ENCODE measurements at regions not wholly inside any gene's neighbourhood (a gene's known extent, or its start where the extent isn't known, plus 50 kb on each side); places are given as distances from the start of the nearest gene placed in this dataset.
A peak's percentile ranks its signal among the peaks of the same experiment; 100 is the strongest.

DNA sequence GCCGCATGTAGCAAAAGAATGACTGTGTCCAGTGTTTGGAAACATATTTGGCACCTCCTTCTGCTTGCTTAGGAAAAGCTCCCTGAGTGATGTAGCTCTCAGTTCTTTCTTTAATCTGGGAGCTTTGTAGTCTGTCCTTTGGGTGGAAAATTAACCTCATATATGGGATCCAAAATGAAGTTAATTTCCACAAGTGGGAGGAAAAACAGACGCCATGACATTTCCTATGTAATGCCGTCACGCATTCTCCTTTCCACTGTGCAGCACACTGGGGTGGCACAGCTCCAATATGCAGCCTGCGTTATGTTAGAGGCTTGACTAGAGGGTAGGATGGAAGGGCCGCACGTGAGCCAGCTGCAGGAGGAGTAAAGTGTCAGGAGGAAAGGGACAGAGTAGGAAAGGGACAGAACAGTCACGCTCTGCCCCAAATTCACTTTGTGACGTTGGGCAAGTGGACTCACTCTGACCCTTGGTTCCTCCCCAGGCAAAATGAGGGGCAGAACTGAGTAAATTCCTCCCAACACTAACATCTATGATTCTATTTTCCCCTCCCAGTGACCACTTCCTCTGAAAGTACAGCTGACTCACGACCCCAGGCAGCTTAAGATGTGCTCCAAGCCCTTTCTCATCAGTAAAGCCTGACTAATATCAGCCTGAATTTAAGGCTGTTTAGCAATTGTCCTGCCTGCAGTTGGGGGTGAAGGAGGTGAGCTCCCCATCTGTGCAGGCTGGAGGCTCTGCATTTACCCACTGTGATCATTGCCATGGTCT, 176.5 kb upstream of the PFN2 start:
- Mint-ChIP-seq H3K4me1 (no peaks in the 10 kb centered on the region), H3K27me3 (peaks cover 15% of the 10 kb centered on the region), H3K9me3 (no peaks in the 10 kb centered on the region), H3K27ac (no peak overlapping the region), H3K36me3 (no peaks in the 10 kb centered on the region), H3K4me3 (no peak overlapping the region)
- ATAC-seq: peak; percentile 47

DNA sequence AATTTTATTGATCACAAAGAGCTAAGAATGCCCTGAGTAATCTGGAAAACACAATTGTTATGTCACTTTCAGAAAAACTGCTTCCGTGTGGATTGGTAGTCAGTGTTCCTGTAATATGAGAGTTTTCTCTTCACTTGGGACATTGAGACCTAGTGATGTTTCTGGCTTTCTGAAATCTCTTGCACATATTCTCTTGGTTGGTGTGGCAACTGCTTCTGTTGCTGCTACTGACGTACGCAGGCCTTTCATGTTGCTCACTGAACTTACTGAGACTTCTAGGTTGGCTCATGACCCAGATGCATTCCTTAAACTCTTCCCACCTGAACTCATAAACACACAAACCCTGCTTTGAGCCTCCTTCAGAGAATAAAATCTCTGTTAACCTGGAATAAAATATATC, 175.0 kb upstream of the PFN2 start:
- Mint-ChIP-seq H3K36me3 (no peaks in the 10 kb centered on the region), H3K9me3 (no peaks in the 10 kb centered on the region), H3K4me3 (no peak overlapping the region), H3K27ac (no peak overlapping the region), H3K27me3 (peaks cover under 1% of the 10 kb centered on the region), H3K4me1 (no peaks in the 10 kb centered on the region)
- ATAC-seq: no peak

DNA sequence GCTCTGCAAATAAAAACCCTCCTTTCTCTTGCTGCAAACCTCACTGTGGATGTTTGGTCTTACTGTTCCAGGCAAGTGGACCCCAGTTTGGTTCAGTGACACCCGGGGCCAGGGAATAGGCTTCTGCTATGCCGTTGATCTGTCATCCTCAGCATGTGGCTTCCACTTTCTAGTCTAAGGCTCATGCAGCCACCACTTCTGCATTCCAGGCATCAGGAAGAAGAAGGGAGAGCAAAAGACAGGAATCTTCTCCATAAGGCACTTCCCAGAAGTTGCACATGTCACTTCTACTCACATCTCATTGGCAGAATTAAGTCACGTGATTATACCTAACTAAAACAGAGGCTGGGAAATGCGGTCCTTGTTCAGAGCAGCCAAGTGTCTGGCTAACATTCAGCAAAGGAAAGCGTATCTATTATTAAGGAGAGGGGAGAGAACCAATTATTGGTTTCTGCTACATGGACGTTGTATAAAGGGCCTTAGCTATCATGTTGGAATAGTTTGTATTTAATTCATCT, 173.6 kb upstream of the PFN2 start:
- Mint-ChIP-seq H3K4me1 (no peaks in the 10 kb centered on the region), H3K36me3 (no peaks in the 10 kb centered on the region), H3K27me3 (no peaks in the 10 kb centered on the region), H3K27ac (no peak overlapping the region), H3K4me3 (no peak overlapping the region), H3K9me3 (no peaks in the 10 kb centered on the region)
- ATAC-seq: no peak

DNA sequence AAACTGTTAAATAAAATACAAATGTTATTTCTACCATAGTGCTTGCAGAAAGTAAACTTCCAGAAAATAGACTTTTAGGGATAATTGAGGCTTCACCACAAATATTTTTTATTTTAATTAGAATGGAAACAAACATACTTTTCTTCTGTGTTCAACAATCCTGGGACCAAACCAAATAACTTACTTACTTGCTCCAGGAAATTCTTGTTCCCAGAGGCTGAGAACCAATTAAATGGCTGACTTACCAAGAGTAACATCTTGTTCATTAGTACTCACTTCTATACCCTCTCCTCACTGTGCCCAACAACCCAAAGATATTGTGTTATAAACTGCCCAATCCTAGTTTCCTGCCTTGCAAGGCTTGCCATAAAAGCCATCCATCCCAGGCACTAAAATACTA, 172.2 kb upstream of the PFN2 start:
- Mint-ChIP-seq H3K36me3 (no peaks in the 10 kb centered on the region), H3K9me3 (no peaks in the 10 kb centered on the region), H3K4me3 (no peak overlapping the region), H3K27ac (no peak overlapping the region), H3K4me1 (no peaks in the 10 kb centered on the region), H3K27me3 (no peaks in the 10 kb centered on the region)
- ATAC-seq: no peak

DNA sequence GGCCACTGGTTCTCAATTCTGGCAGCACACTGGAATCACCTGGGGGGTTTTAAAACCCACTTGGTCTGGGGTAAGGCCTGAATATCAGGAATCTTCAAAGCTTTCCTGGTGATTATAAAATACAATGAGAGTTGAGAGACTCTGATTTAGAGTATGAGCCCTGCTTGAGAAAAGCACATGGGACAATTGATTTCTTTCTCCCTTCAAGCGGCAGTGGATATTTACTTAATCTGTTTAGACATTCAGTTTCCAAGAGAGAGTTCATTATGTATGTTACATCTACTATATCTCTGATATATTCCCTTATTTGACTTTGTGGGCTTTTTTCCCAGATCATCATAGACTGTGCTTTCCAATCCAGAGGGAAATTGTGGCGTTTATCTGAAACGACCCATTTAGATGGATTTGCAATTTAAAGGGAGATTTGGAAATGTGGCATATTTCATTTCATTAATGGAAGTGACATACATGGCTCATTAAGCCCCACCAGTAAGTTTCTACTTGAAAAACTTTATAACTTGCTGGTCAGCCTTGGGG, 171.2 kb upstream of the PFN2 start:
- Mint-ChIP-seq H3K27me3 (peaks cover 5% of the 10 kb centered on the region), H3K27ac (no peak overlapping the region), H3K4me1 (no peaks in the 10 kb centered on the region), H3K9me3 (no peaks in the 10 kb centered on the region), H3K36me3 (no peaks in the 10 kb centered on the region), H3K4me3 (no peak overlapping the region)
- no peak for ATAC-seq

DNA sequence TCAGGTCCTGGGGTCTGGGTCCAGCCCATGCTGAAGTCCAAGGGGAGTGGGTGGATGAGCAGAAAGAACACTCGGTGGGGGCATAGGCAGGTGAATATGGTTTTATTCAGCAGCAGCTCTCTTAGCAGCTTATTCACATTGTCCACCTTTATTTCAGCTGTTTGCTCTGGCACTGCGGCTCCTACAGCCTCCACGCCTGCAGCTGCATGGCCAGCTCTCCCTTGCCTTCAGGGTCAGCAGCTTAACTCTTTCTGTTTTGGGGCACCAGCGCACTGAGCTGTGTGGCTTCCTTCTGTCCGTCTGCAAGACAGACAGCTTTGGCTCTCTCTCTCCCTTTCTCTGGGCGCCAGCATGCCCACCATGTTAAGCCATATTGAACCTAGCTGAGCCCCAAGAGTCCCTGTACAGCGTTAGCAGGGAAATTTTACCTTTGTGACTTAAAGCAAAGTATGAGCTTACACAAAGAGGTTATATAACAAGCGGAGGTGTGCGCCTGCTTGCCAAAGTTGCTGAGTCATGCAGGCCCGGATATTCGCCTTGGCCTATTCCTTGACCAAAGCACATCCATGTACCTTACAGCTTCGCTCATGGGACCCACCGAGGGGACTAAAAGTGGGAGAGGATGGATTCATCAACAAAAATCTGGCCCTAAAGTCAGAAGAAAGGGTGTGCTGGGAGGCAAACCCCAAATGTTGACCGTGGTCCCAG, 170.1 kb upstream of the PFN2 start:
- no peak overlapping the region for H3K27ac Mint-ChIP-seq
- no peaks in the 10 kb centered on the region for H3K4me1 Mint-ChIP-seq
- H3K4me3 Mint-ChIP-seq: no peak overlapping the region
- ATAC-seq: no peak
- H3K36me3 Mint-ChIP-seq: no peaks in the 10 kb centered on the region
- H3K9me3 Mint-ChIP-seq: no peaks in the 10 kb centered on the region
- H3K27me3 Mint-ChIP-seq: peaks cover 10% of the 10 kb centered on the region

DNA sequence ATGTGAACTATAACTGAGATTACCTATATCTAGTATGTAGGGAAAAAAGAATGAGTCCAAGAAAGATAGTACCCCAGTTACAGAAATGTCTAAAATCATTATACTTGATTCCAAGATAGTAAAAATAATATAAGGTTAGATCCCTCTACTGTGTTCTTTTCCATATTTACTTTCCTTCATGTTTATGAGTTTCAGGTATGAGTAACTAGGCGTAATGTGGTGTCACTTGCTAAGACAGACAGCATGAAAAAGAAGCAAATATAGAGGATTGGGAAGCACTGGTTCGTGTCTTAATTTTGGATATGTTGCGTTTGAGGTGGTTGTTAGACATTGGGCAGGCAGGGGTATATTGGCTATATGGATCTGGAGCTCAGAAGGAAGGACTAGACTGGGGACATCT, 168.1 kb upstream of the PFN2 start:
- no peak for ATAC-seq
- Mint-ChIP-seq H3K36me3 (no peaks in the 10 kb centered on the region), H3K27ac (no peak overlapping the region), H3K9me3 (peaks cover 3% of the 10 kb centered on the region), H3K4me3 (no peak overlapping the region), H3K4me1 (no peaks in the 10 kb centered on the region), H3K27me3 (peaks cover 10% of the 10 kb centered on the region)

DNA sequence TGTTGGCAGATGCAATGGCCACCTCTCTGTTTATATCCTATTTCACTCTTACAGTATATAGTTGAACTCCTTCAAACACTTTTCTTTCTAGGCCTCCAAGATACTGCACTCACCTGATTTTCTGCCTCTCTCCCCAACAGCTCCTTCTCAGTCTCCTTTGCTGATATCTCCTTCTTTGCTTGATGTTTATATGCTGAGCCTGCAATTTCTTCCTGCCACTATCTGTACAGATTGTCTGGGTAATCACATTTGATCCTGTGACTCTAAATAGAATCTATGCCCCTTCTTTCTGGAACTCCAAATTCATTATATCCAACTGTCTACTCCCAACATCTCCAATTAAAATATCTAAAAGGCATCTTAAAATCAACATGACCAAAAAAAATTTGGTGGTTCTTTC, 165.5 kb upstream of the PFN2 start:
- no peak overlapping the region for H3K4me3 Mint-ChIP-seq
- H3K27me3 Mint-ChIP-seq: peaks cover 10% of the 10 kb centered on the region
- H3K9me3 Mint-ChIP-seq: peaks cover 3% of the 10 kb centered on the region
- no peak for ATAC-seq
- no peaks in the 10 kb centered on the region for H3K36me3 Mint-ChIP-seq
- H3K27ac Mint-ChIP-seq: no peak overlapping the region
- H3K4me1 Mint-ChIP-seq: peaks cover 8% of the 10 kb centered on the region

DNA sequence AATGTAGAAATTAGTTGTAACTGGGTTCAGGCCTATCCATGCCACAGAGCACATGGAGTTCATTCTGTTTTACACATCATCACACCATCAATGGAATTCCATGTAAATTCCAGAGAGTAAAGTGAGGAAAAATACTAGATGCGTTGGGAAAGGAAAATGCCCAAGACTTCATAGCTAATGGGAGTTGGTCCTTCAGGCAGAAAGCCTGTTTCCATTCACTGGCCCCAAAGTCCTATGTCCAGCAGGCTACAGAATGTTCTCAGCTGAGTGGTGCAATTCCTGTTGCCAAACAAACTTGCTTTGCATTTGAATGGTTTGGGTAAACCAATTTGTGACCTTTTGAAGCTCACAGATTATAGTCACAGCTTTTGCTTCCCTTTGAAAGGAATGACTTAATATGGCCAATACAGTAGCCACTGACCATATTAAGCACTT, 164.6 kb upstream of the PFN2 start:
- no peak overlapping the region for H3K4me3 Mint-ChIP-seq
- ATAC-seq: no peak
- no peaks in the 10 kb centered on the region for H3K36me3 Mint-ChIP-seq
- H3K27me3 Mint-ChIP-seq: peaks cover 18% of the 10 kb centered on the region
- H3K9me3 Mint-ChIP-seq: peaks cover 3% of the 10 kb centered on the region
- peaks cover 8% of the 10 kb centered on the region for H3K4me1 Mint-ChIP-seq
- H3K27ac Mint-ChIP-seq: no peak overlapping the region

DNA sequence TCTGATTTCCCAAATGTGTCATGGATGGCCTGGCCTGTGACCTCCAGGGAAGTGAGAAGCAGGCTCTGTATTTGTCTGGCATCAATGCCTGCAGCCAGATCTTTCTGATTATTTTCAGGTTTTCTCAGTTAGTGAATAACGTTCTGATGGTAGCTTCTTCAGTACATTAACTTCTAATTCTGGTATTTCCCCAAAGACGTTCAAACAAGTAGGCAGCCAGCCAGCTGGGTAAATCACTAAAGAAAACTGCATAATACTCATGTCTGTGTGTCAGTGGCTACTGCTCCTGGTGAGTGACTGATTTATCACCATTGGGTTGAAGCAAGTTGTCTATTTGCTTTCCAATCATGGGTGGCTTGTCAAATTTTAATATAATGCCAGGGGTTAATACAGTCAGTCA, 162.6 kb upstream of the PFN2 start:
- no peaks in the 10 kb centered on the region for H3K36me3 Mint-ChIP-seq

DNA sequence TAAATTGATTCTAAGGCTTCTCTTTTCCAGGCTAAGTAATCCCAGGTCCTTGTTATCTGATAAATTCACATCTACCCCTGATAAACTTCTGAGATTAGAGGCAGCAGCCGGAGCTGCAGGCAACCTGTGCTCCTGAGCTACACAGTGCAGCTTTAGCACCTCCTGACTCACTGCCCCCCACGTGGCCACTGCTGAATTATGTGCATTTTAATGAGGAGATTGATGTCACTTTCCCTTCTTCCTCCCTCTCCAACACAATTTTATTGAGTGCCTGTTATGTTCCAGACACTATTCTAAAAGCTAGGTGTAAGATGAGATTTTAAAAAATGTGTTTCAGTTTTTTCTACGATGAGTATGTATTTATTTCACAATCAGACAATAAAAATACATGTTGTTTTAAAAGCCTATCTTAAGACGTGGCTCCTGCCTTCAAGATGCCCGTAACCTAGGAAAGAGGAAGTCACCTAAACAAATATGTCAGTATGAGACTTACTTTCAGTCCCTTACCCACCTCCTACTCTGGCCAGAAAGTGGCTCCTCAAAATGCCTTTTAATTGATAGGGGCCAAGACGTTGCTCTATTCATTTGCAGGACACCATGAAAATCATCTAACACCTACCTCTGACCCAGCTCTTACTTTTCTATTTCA, 161.5 kb upstream of the PFN2 start:
- Mint-ChIP-seq H3K4me3 (no peak overlapping the region), H3K9me3 (peaks cover 3% of the 10 kb centered on the region), H3K4me1 (peaks cover 8% of the 10 kb centered on the region), H3K36me3 (no peaks in the 10 kb centered on the region), H3K27me3 (peaks cover 26% of the 10 kb centered on the region), H3K27ac (peak overlapping the region; percentile 13)
- ATAC-seq: no peak

More for the DNA sequence above, 162.6 kb upstream of the PFN2 start:
- Mint-ChIP-seq H3K9me3 (peaks cover 3% of the 10 kb centered on the region), H3K4me3 (no peak overlapping the region), H3K4me1 (peaks cover 8% of the 10 kb centered on the region), H3K27ac (no peak overlapping the region), H3K27me3 (peaks cover 27% of the 10 kb centered on the region)
- ATAC-seq: no peak

DNA sequence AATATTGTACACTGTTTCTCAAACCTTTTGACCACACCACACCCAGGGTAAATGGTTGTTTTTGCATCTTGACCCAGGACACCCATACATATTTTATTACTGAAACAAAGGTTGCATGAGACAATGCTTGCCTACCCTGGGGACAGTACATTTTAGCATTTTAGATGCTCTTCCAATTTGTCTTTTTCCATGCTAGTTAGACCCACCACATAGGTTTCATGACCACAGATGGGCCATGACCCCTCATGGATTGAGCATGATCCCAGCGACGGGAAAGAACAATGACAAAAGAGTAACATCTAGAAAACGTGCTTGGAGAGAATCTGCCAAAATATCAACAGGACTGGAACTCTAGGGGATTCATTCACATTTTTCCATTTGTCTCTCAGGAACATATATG, 161.0 kb upstream of the PFN2 start:
- no peak overlapping the region for H3K27ac Mint-ChIP-seq
- H3K36me3 Mint-ChIP-seq: no peaks in the 10 kb centered on the region
- peaks cover 26% of the 10 kb centered on the region for H3K27me3 Mint-ChIP-seq
- H3K9me3 Mint-ChIP-seq: peaks cover 3% of the 10 kb centered on the region
- H3K4me1 Mint-ChIP-seq: peaks cover 8% of the 10 kb centered on the region
- no peak overlapping the region for H3K4me3 Mint-ChIP-seq
- no peak for ATAC-seq

DNA sequence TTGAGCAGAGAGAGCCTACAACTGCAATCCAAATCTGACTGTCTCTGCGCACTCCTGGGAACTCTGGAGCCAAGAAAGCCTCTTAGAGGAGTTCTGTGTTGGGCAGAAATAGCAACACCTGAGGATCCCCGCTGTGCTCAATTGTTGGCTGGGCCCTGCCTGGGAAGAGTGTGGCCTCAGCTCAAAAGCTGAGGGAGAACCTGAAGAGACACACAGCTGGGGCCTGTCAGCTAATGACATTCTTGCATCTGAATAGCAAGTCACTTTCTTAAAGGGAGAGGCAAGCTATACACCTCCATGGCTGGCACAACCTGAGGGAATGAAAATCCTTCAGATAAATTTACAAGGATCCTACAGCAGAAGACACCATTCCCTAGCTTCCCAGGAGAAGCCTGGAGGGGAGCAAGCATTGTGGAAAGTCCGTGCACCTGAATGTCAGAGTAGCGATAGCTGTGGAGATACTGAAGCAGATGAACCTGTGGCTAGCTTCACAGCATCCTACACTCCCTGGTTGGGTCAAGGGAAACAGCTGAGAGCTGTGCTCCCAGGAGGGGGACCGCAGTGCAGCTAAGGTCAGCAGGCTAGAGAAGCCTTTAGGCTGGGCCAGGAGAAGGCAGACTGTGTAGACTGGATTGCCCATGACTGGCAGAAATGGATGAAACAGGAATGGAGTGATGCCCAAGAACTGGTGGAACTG, 159.9 kb upstream of the PFN2 start:
- no peaks in the 10 kb centered on the region for H3K36me3 Mint-ChIP-seq
- H3K9me3 Mint-ChIP-seq: peaks cover 3% of the 10 kb centered on the region
- no peak for ATAC-seq
- H3K27ac Mint-ChIP-seq: no peak overlapping the region
- peaks cover 26% of the 10 kb centered on the region for H3K27me3 Mint-ChIP-seq
- peaks cover 8% of the 10 kb centered on the region for H3K4me1 Mint-ChIP-seq
- H3K4me3 Mint-ChIP-seq: no peak overlapping the region

DNA sequence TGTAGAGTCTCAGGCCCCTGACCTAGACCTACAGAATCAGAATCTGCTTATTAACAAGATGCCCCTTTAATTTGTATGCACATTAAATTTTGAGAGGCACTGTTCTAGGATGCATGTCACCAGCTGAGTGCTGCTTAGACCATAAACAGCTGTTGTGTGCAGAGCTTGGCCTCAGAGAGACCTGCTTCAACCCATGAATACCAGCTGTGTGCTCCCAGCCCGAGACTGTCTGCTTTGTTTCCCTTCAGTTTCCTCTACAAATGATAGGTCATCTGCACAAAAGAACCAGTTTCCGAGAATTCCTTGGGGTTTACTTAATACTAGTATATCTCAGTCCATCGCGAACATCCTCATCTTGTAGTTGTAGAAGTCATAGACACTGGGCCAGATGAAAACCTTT, 158.5 kb upstream of the PFN2 start:
- Mint-ChIP-seq H3K36me3 (no peaks in the 10 kb centered on the region), H3K9me3 (peaks cover 3% of the 10 kb centered on the region), H3K4me3 (no peak overlapping the region), H3K27me3 (peaks cover 26% of the 10 kb centered on the region), H3K4me1 (peaks cover 8% of the 10 kb centered on the region), H3K27ac (no peak overlapping the region)
- no peak for ATAC-seq

DNA sequence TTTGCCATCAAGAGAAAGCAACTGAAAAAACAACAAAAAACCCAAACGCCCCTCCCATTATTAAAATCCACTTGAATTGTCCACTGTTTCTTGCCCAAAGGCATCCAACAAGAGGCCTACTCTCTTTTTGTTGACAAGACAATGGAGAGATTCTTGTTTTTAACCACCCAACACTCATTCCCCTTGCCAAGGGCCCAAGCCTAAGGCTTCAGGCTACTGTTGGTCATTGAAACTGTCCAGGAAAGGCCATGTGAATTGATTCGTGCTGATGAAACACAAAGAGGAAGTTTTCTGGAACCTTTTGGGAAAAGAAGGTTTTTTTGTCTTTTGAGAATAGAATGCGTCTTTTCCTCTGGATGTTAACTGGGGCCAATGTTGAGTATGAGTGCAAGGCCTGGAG, 157.4 kb upstream of the PFN2 start:
- Mint-ChIP-seq H3K4me1 (peaks cover 8% of the 10 kb centered on the region), H3K27me3 (peaks cover 26% of the 10 kb centered on the region), H3K27ac (no peak overlapping the region)

More for the DNA sequence above, 157.4 kb upstream of the PFN2 start:
- H3K4me3 Mint-ChIP-seq: no peak overlapping the region
- no peaks in the 10 kb centered on the region for H3K36me3 Mint-ChIP-seq
- no peaks in the 10 kb centered on the region for H3K9me3 Mint-ChIP-seq
- ATAC-seq: no peak
